GM12878 (cell line): ENCODE measurements at regions not wholly inside any gene's neighbourhood (a gene's known extent, or its start where the extent isn't known, plus 50 kb on each side); places are given as distances from the start of the nearest gene placed in this dataset.

Experiments used
- ATAC-seq: fragments of 200-7000 bp; cut with Tn5 transposase; 3 replicates; pipeline ENCODE4 v1.9.1; 2020; ENCODE audit warnings: mild to moderate bottlenecking, moderate library complexity
- BruUV-seq: library from RNA; stranded (reverse); fragments of 400-500 nt; replicated peaks from 2 replicates; lab custom pipeline; 2021; lab: Mats Ljungman, UMichigan
- CTCF ChIA-PET: fragments of 300-600 bp; sonication (Branson Sonifier 250); formaldehyde crosslinking; extraction: SDS; loops from one replicate; lab custom pipeline; 2021; ENCODE audit warnings: inconsistent platforms; lab: Yijun Ruan, JAX
- POLR2A ChIA-PET: fragments of 350-600 bp; formaldehyde crosslinking; extraction: SDS; loops from one replicate; lab custom pipeline; 2021; ENCODE audit warnings: inconsistent platforms; lab: Charles Lee
- RAD21 ChIA-PET: fragments of 300-600 bp; sonication (Branson Sonifier 250); formaldehyde crosslinking; loops from one replicate; lab custom pipeline; 2023; ENCODE audit warnings: antibody characterized with exemption; ENCODE audit not compliant: unreplicated experiment; lab: Charles Lee
- SMC1A ChIA-PET: fragments of 300-600 bp; sonication (Branson Sonifier 250); formaldehyde crosslinking; loops from one replicate; lab custom pipeline; 2023; ENCODE audit not compliant: unreplicated experiment, uncharacterized antibody; lab: Charles Lee
- DNase-seq: peaks from one replicate; pipeline ENCODE4 v3.0.0-alpha.2; 2011; ENCODE audit warnings: low read depth, low spot score
- FAIRE-seq: peaks from 3 replicates; lab custom pipeline; 2011; peaks lifted over from hg19 to GRCh38; lab: Jason Lieb, UNC
- H2AFZ ChIP-seq: 2 replicates; pipeline ENCODE4 v1.6.0; 2011; ENCODE audit warnings: low read depth, low read length, control low read depth; ENCODE audit not compliant: control insufficient read depth
- H3K27ac ChIP-seq: 2 replicates; pipeline ENCODE4 v1.5.1; 2011; ENCODE audit warnings: control low read depth; ENCODE audit not compliant: control insufficient read depth, insufficient read depth
- H3K27me3 ChIP-seq, 2 experiments: replicated peaks in 1 of 2; 2 replicates each; pipeline versions ENCODE4 v1.6.0 to v1.6.1; 2011; ENCODE audit warnings: low read length in 1 of 2; ENCODE audit not compliant: control insufficient read depth in 2 of 2, insufficient read depth in 2 of 2
- H3K36me3 ChIP-seq, 2 experiments: 2 replicates each; pipeline ENCODE4 v1.5.1; 2011; ENCODE audit warnings: low read length in 1 of 2; ENCODE audit not compliant: control insufficient read depth in 2 of 2, insufficient read depth in 2 of 2
- H3K4me1 ChIP-seq: 2 replicates; pipeline ENCODE4 v1.6.1; 2011; ENCODE audit warnings: mild to moderate bottlenecking, low read length, moderate library complexity, mixed read lengths; ENCODE audit not compliant: control insufficient read depth, insufficient read depth
- H3K4me2 ChIP-seq: 2 replicates; pipeline ENCODE4 v1.6.0; 2011; ENCODE audit warnings: control low read depth; ENCODE audit not compliant: control insufficient read depth, insufficient read depth
- H3K4me3 ChIP-seq: fragments of 200-600 bp; sonication (generic); 2 replicates; pipeline ENCODE4 v1.5.1; 2016
- H3K79me2 ChIP-seq: 2 replicates; pipeline ENCODE4 v1.6.0; 2011; ENCODE audit warnings: low read length; ENCODE audit not compliant: control insufficient read depth, insufficient read depth
- H3K9ac ChIP-seq: 2 replicates; pipeline ENCODE4 v1.8.0; 2011; ENCODE audit warnings: low read length, control low read depth, mixed read lengths; ENCODE audit not compliant: control insufficient read depth, insufficient read depth
- H3K9me3 ChIP-seq: replicated peaks from 3 replicates; pipeline ENCODE4 v1.5.1; 2011; ENCODE audit warnings: mild to moderate bottlenecking, low read length; ENCODE audit not compliant: control insufficient read depth, insufficient read depth
- H4K20me1 ChIP-seq: 2 replicates; pipeline ENCODE4 v1.6.0; 2011; ENCODE audit not compliant: control insufficient read depth, insufficient read depth
- FOS ChIP-seq: IDR thresholded peaks from 3 replicates; pipeline ENCODE4 v1.6.1; 2011; ENCODE audit warnings: borderline replicate concordance; ENCODE audit not compliant: insufficient read length; ENCODE audit errors: extremely low read depth
- NFYA ChIP-seq: IDR thresholded peaks from 2 replicates; pipeline ENCODE4 v1.6.1; 2011; ENCODE audit warnings: low read depth, mild to moderate bottlenecking, low read length, improper control_type of control experiment, borderline replicate concordance
- NR2C2 ChIP-seq: IDR thresholded peaks from 2 replicates; pipeline ENCODE4 v1.6.1; 2011; ENCODE audit warnings: borderline replicate concordance, low read depth; ENCODE audit not compliant: control insufficient read depth, insufficient read length
- USF1 ChIP-seq: IDR thresholded peaks from 2 replicates; pipeline ENCODE4 v1.6.1; 2011; ENCODE audit warnings: borderline replicate concordance, low read depth, mild to moderate bottlenecking, moderate library complexity, mixed read lengths, low read length; ENCODE audit not compliant: insufficient read depth; ENCODE audit errors: extremely low read length
- ZNF207 ChIP-seq: fragments of 450-650 bp; IDR thresholded peaks from 2 replicates; pipeline ENCODE4 v1.6.1; 2014; ENCODE audit warnings: antibody characterized with exemption, mild to moderate bottlenecking, borderline replicate concordance
- ZNF384 ChIP-seq: IDR thresholded peaks from 2 replicates; pipeline ENCODE4 v1.6.1; 2012; ENCODE audit warnings: low read depth, mild to moderate bottlenecking, low read length, improper control_type of control experiment, borderline replicate concordance
- WGBS: methylation state at CpG from one replicate; pipeline ENCODE4 v1.1.6; 2016; ENCODE audit warnings: low lambda C conversion rate; ENCODE audit not compliant: insufficient replicate concordance, insufficient coverage; ENCODE audit errors: missing lambda C conversion rate; 5-methylcytosine and 5-hydroxymethylcytosine counted together
- in situ Hi-C: fragments of 300-500 bp; cut with MboI; formaldehyde crosslinking; loops from 9 replicates; pipeline ENCODE4 v1.14.3; 2018; ENCODE audit warnings: mixed read lengths
- intact Hi-C: fragments of 100-400 bp; cut with micrococcal nuclease; formaldehyde crosslinking; loops from one replicate; pipeline ENCODE4 v1.14.2; 2022; ENCODE audit not compliant: unreplicated experiment
- TF ChIP-seq, protein P1 (sequence below), 3 experiments: IDR thresholded peaks in 2 of 3; conservative IDR thresholded peaks in 1 of 3; 2 replicates each; pipeline ENCODE4 v1.5.1; 2011; ENCODE audit warnings: low read depth in 3 of 3, low read length in 3 of 3, mild to moderate bottlenecking in 3 of 3, control low read depth in 2 of 3, moderate library complexity in 2 of 3, inconsistent platforms in 1 of 3, mixed read lengths in 1 of 3; ENCODE audit not compliant: control insufficient read depth in 2 of 3, insufficient read depth in 1 of 3; ENCODE audit errors: extremely low read depth in 1 of 3

DNA sequence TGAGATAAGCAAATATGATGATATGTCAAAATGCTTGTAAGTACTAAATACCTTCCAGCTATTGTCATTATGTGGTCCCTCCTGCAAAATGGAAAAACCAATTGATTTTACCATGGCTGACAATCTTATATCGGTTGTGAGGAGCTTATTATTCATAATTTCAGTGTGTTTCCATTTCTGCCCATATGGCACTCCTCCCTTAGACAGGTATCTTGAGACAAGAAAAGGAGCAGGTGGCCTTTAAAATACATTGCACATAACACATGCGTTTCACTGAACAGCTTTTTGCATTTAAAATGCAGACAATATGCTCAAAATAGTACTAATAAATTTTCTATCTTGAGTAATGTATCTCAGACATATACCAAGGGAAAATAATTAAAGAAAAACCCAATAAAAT is 60.2 kb upstream of the SH3RF3 start (continued):
- TF ChIP-seq NFYA: no peak
- TF ChIP-seq, protein P1, sequence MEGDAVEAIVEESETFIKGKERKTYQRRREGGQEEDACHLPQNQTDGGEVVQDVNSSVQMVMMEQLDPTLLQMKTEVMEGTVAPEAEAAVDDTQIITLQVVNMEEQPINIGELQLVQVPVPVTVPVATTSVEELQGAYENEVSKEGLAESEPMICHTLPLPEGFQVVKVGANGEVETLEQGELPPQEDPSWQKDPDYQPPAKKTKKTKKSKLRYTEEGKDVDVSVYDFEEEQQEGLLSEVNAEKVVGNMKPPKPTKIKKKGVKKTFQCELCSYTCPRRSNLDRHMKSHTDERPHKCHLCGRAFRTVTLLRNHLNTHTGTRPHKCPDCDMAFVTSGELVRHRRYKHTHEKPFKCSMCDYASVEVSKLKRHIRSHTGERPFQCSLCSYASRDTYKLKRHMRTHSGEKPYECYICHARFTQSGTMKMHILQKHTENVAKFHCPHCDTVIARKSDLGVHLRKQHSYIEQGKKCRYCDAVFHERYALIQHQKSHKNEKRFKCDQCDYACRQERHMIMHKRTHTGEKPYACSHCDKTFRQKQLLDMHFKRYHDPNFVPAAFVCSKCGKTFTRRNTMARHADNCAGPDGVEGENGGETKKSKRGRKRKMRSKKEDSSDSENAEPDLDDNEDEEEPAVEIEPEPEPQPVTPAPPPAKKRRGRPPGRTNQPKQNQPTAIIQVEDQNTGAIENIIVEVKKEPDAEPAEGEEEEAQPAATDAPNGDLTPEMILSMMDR (IDR thresholded peaks at IDR 0.05 in 2 of 3, conservative IDR thresholded peaks at IDR 0.05 in 1 of 3; ENCODE audit: control insufficient read depth in 2 of 3, extremely low read depth in 1 of 3, insufficient read depth in 1 of 3, low read depth in 3 of 3, low read length in 3 of 3): no peak

GRCh38 chr2:109067631-109068125 is 61.3 kb upstream of the SH3RF3 start:
- Histone ChIP-seq H3K27ac (no peak overlapping the region), H4K20me1 (no peaks in the 10 kb centered on the region), H2AFZ (no peak overlapping the region), H3K4me3 (no peak overlapping the region), H3K79me2 (no peaks in the 10 kb centered on the region), H3K27me3 (no peaks in the 10 kb centered on the region; a peak in 3 of 4 replicates), H3K9me3 (no peaks in the 10 kb centered on the region), H3K9ac (no peak overlapping the region), H3K4me2 (no peak overlapping the region), H3K4me1 (no peaks in the 10 kb centered on the region), H3K36me3 (no peaks in the 10 kb centered on the region)
- CTCF ChIA-PET: no interaction called here
- no peak for FAIRE-seq
- no peak for ATAC-seq
- intact Hi-C loops: no loop called here
- SMC1A ChIA-PET: interaction anchor here (1.0 kb wide), 1 partner anchor 18 kb away, joined by 3 read pairs; no protein-coding TSS in a partner anchor
- TF ChIP-seq FOS (no peak), ZNF384 (no peak), ZNF207 (no peak), USF1 (no peak), NR2C2 (no peak)
- TF ChIP-seq, protein P1 (IDR thresholded peaks at IDR 0.05 in 2 of 3, conservative IDR thresholded peaks at IDR 0.05 in 1 of 3; ENCODE audit: control insufficient read depth in 2 of 3, extremely low read depth in 1 of 3, insufficient read depth in 1 of 3, low read depth in 3 of 3, low read length in 3 of 3): no peak
- in situ Hi-C loops: no loop called here
- RAD21 ChIA-PET: no interaction called here
- DNase-seq: no peak
- POLR2A ChIA-PET: no interaction called here
- WGBS: 39% methylated on average over 5 of the region's 5 CpGs
- no TSS peak for BruUV-seq
